Fibroblast of villous mesenchyme (primary cell): ENCODE measurements at regions not wholly inside any gene's neighbourhood (a gene's known extent, or its start where the extent isn't known, plus 50 kb on each side); places are given as distances from the start of the nearest gene placed in this dataset.
"Not testable (repeated sequence)": the region's sequence is repeated elsewhere in the genome, so short reads cannot be mapped to it uniquely, and the experiment has no call there.

Experiments used
- DNase-seq: peaks from one replicate; pipeline ENCODE4 v3.0.0-alpha.2; 2010; ENCODE audit warnings: low read depth
- H3K4me3 ChIP-seq: 2 replicates; pipeline ENCODE4 v1.5.1; 2011; ENCODE audit warnings: low read depth, mild to moderate bottlenecking, low read length
- CTCF ChIP-seq: IDR thresholded peaks from 2 replicates; pipeline ENCODE4 v1.5.1; 2012; ENCODE audit warnings: low read depth, mild to moderate bottlenecking, low read length; ENCODE audit not compliant: insufficient read depth

- no peak for TF ChIP-seq CTCF
These were observed 152.2 kb downstream of the MTX2 start for GRCh38 chr2:176421297-176422050.

GRCh38 chr2:176423819-176424218 lies 154.6 kb downstream of the MTX2 start:
- no peak for DNase-seq
- H3K4me3 ChIP-seq, result no peak overlapping the region
- TF ChIP-seq CTCF, result no peak

More at GRCh38 chr2:176421297-176422050, 152.2 kb downstream of the MTX2 start:
- DNase-seq, result peak; percentile 26
- no peak overlapping the region for H3K4me3 ChIP-seq

GRCh38 chr2:176424746-176425145 lies 155.5 kb downstream of the MTX2 start:
- TF ChIP-seq CTCF, result no peak
- H3K4me3 ChIP-seq, result no peak overlapping the region
- DNase-seq, result no peak

GRCh38 chr2:176427549-176427948 lies 158.3 kb downstream of the MTX2 start:
- H3K4me3 ChIP-seq, result no peak overlapping the region
- DNase-seq, result no peak
- TF ChIP-seq CTCF, result no peak

GRCh38 chr2:176428944-176429469 lies 159.8 kb downstream of the MTX2 start:
- DNase-seq, result not testable (repeated sequence)

GRCh38 chr2:176432434-176432833 lies 163.2 kb downstream of the MTX2 start:
- H3K4me3 ChIP-seq, result no peak overlapping the region
- DNase-seq, result peak; percentile 73
- TF ChIP-seq CTCF, result no peak

More at GRCh38 chr2:176428944-176429469, 159.8 kb downstream of the MTX2 start:
- not testable (repeated sequence) for H3K4me3 ChIP-seq

GRCh38 chr2:176435729-176436128 lies 166.5 kb downstream of the MTX2 start:
- H3K4me3 ChIP-seq, result no peak overlapping the region
- TF ChIP-seq CTCF, result no peak
- DNase-seq, result no peak
